GM10266 (cell line): ENCODE measurements at regions not wholly inside any gene's neighbourhood (a gene's known extent, or its start where the extent isn't known, plus 50 kb on each side); places are given as distances from the start of the nearest gene placed in this dataset.

Source experiments
- DNase-seq: peaks from one replicate; pipeline ENCODE4 v3.0.0; 2012; ENCODE audit errors: extremely low spot score
- CTCF ChIP-seq: IDR thresholded peaks from 2 replicates; pipeline ENCODE4 v1.5.1; 2012; ENCODE audit warnings: mild to moderate bottlenecking, low read depth; ENCODE audit not compliant: control insufficient read depth, insufficient read depth; ENCODE audit errors: missing control alignments

- no peak for DNase-seq
These were observed 167.9 kb upstream of the MYLIP start for GRCh38 chr6:15960740-15961634.

GRCh38 chr6:15957655-15958169 is 171.2 kb upstream of the MYLIP start:
- no peak for DNase-seq
- no peak for TF ChIP-seq CTCF

More at GRCh38 chr6:15960740-15961634, 167.9 kb upstream of the MYLIP start:
- TF ChIP-seq CTCF = no peak

- no peak for DNase-seq
- no peak for TF ChIP-seq CTCF
These were observed 172.4 kb upstream of the MYLIP start for GRCh38 chr6:15956205-15957106.

GRCh38 chr6:15955484-15955883 is 173.4 kb upstream of the MYLIP start:
- TF ChIP-seq CTCF = no peak
- no peak for DNase-seq

- DNase-seq = no peak
- TF ChIP-seq CTCF = no peak
These were observed 175.6 kb upstream of the MYLIP start for GRCh38 chr6:15953152-15953880.

GRCh38 chr6:15952231-15953151 is 176.4 kb upstream of the MYLIP start:
- TF ChIP-seq CTCF = no peak
- no peak for DNase-seq
